NOMO-1 treated with DMSO at 0.1 percent for 48 hours (cell line): ENCODE measurements at regions not wholly inside any gene's neighbourhood (a gene's known extent, or its start where the extent isn't known, plus 50 kb on each side); places are given as distances from the start of the nearest gene placed in this dataset.

Experiments used
- DNase-seq: peaks from one replicate; lab custom pipeline; 2025; ENCODE audit not compliant: unreplicated experiment; lab: John Stamatoyannopoulos, UW

GRCh38 chr9:108724122-108724521, 131.7 kb downstream of the ACTL7B start:
- no peak for DNase-seq

DNA sequence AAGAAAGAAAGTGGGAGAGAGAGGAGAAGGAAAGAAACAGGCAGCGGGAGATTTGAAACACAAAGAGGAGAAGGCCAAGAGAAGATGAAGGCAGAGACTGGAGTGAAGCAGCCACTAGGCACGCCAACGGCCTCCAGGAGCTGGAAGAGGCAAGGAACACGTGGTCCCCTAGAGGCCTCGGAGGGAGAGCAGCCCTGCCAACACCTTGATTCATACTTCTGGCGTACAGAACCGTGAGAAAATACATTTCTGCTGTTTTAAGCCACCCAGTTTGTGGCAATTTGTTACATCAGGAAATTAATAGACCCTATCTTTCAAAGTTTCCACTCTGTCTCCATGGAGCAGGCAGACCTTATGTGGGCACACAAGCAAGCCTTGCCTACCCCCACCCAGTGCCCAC, 133.4 kb downstream of the ACTL7B start:
- no peak for DNase-seq

DNA sequence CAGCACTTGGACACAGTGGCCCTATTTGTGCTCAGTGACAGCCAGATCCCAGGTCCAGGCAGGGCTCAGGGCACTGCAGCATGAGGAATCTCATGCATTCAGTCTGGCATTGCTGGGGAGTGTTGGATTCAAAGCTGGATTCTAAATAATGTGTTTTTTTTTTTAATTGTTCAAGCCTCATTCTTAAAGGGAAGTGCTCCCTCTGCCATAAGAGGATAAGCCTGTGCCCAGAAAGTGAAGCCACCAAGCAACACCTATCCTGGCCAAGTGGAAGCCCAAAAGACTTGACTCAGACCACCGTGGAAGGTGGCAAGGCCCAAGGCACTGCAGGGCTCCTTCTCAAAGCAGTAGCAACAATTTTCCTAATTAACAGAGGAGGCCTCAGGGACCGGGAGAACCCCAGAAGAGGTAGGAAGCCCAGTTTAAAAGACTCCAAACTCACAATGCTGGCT, 135.6 kb downstream of the ACTL7B start:
- DNase-seq, result peak; percentile 2

GRCh38 chr9:108710424-108710823, 145.4 kb downstream of the ACTL7B start:
- no peak for DNase-seq

DNA sequence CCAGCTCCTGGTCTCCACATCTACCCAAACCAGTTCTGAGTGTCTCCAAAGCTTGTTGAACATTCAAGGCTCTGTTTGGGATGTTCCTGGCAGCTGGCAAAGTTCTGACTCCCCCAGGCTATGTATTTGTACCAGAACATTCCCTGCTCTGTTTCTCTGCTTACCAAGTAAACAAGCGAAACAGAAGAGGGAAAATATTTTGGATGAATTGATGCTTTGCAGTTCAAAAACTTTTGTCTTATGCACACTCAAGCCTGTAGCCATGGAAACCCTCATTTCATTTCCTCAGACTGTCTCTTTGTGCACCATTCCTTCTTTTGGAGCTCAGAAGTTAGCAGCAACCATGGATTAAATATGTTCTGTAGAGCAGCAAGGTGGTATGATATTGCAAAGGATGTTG, 145.8 kb downstream of the ACTL7B start:
- no peak for DNase-seq

DNA sequence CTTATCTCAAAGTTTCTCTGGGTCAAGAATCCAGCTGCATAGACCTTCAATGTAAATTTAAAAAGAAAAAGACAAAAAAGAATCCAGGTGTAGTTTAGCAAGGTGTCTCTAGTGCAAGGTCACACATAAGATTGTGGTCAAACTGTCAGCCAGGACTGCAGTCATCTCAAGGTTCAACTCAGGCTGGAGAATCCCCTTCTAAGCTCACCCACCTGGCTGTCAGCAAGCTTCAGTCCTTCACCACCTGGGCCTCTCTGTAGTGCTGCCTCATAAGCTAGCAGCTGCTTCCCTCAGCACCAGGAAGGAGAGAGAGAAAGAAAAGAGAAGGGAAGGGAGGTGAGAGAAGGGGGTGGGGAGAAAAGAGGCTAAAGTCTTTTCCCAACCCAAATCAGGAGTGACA, 146.7 kb downstream of the ACTL7B start:
- DNase-seq, result no peak

DNA sequence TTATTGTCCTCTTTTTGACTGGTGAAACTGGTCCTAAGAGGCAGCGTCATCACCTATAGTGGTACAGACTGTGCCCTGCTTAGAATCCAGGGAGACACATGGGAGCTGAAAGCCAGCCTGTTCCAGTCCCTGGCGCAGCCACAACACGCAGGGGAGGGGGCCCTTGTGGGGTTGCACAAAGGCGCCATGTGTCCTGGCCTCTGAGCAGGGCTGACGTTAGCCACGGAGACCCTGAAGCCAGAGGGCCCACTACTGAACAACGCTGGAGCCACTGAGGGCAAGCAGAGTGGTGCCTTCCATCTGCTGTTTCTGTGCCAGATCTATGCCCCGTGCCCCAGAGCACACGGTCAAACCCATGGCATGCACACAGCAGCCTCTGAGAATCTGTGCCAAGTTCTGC, 147.3 kb downstream of the ACTL7B start:
- no peak for DNase-seq

DNA sequence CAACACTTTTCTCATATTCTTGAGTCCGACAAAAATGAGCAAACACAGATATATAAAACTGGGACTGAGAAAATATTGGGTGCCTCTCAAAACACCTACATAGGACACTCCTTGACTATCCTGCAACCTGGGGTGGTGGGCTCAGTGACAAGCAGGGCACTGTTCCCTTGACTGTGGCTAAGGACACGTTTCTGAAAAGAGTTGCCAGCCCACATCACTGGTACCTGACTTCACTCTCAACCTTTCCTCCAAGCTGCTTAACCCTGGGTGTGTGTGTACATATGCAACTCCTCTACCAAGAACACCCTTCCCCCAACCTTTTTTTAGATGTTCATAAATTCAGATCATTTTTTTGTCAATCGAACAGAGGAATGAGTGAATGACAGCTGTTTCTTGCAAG, 148.7 kb downstream of the ACTL7B start:
- DNase-seq, result no peak

GRCh38 chr9:108704156-108704852, 151.5 kb downstream of the ACTL7B start:
- DNase-seq, result no peak

DNA sequence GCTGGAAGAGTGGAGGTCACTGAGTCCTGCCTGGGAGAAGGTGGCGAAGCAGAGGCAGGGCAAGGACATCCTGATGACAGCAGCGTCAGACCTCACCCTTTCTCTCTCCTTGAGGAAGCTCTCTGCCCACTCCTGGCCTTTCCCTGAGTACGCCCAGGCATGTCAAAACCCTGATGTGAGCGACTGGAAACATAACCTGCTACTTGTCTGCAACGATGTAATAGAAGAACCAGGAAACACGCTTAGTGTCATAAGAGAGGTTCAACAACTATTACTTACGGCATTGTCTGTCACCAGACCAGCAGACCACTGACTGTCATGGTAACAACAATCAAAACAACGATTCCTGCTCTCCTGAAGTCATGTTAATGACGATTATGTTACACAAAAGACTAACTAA, 152.4 kb downstream of the ACTL7B start:
- DNase-seq, result no peak

DNA sequence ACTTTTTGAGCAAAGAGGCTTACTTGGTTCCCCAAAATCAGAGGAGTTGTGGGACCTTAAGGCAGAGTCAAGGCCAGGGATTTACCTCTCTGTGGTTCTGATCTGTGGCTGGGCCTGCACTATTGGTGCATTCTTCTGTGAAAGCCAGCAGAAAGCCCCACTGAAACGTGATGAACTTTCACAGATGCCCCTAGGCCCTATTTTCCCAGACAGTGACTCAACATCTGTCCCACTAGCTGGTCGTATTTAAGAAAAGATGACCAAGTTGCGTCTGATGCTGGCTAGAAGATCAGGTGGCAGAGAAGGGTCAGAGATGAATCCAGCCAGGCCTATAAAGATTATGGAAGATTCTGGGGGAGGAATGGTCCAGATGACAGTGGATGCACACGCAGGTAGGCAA, 153.1 kb downstream of the ACTL7B start:
- no peak for DNase-seq

- no peak for DNase-seq
These were observed 157.0 kb downstream of the ACTL7B start for GRCh38 chr9:108698801-108699200.

DNA sequence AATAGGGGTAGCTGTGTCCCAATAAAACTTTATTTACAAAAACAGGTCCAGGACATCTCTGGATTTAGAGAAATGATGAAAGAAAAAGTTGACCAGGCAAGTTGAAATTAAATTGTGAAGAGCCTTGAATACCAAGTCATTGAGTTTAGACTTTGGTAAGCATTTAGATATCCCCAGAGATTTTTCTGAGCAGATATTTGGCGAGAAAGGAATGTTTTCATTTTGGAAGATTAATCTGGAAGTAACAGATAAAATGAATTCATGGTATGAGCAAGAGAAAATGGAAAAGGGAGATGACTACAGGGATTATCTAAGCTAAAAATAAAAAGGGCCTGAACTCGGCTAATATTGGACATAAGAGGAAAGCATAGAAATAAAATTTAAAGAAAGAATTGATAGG, 157.6 kb downstream of the ACTL7B start:
- no peak for DNase-seq

DNA sequence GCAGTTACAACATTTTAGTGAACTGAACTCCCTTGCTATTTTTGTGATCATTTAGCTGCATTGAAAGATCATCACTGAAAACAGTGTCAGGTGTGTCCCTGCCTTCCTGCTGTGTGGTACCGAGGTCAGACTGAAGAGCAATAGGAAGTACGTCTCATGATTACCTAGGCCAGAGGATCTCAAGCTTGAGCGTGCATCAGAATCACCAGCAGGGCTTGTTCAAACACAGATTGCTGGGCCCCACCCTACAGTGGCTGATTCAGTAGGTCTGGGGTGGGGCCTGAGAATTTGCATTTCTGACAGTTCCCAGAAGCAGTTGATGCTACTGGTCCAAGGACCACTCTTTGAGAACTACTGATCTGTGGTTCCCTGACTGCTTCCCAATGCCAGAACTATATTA, 159.6 kb downstream of the ACTL7B start:
- no peak for DNase-seq

DNA sequence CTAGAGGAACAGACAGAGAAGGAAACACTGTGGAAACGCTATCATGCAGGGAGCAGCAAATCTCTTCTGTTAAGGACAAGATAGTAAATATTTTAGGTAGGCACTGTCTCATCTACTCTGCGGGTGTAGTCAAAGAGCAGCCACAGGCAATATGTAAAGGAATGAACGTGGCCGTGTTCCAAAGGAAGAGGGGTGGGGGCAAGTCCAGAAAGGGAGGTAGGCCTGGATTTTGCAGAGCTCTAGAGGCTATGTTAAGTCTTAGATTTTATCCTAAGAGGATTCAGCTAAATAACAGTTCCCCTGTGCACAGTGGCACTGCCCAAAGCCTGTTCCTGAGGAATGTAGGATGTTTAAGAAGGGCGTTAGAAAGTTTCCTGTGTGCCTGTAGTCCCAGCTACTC, 161.6 kb downstream of the ACTL7B start:
- DNase-seq, result no peak

GRCh38 chr9:108691614-108692013, 164.2 kb downstream of the ACTL7B start:
- no peak for DNase-seq

DNA sequence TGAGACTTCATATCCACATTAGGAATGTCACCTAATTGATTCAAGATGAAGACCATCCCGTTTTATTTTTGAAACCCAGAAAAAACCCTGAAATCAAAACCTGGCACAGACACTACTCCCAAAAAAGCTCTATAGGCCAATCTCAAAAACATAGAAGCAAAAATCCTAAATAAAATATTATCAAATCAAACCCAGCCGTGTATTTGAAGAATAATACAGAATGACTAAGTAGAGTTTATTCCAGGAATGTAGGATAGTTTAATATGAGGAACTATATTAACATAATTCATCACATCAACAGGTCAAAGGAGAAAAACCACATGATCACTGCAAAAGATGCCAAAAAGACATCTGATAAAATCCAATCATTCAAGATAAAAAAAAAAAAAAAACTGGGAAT, 167.1 kb downstream of the ACTL7B start:
- DNase-seq, result no peak

GRCh38 chr9:108688051-108688450, 167.7 kb downstream of the ACTL7B start:
- no peak for DNase-seq

DNA sequence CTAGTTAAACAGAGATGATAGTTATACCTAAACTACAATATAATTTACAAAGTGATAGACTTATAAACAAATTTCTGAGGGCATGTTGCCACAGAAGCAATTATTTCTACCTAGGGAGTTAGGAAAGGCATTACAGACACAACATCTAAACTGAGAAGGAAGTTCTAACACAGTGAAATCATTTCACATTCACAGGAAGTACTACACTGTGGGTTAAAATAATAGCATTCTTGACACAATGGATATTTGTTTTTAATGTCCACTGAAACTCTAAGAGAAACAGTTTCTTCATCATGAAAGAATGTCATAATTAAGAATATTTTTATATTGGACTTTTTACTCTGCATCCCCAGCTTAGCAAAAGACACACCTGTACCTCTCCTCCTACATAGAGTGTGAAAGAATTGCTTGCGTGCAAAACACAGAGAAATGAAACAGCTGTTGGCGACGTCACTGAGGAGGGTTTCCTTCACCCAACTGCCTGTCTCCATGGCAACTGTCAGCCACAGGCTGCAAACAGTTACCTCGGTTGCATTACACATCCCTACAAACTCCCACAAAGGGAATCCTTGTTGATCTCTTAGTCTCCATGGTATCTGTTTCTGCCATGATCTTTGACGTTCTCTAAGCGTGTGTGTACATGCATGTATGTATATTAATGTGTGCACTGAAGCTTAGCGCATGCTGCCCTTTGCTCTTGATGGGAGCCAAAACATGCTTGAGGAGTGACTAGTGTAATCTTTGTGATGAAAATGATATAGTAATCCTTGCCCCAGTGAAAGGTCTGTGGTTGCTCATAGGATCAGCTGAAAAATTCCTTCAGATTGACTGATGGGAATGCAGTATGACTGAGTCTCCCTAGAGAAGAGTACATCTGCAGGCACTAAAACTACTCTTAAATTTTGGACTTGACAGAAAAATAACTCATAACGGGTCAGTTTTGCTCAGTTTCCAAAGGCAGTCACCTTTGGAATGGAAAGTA, 168.5 kb downstream of the ACTL7B start:
- no peak for DNase-seq

- no peak for DNase-seq
These were observed 171.3 kb downstream of the ACTL7B start for GRCh38 chr9:108684288-108685025.

DNA sequence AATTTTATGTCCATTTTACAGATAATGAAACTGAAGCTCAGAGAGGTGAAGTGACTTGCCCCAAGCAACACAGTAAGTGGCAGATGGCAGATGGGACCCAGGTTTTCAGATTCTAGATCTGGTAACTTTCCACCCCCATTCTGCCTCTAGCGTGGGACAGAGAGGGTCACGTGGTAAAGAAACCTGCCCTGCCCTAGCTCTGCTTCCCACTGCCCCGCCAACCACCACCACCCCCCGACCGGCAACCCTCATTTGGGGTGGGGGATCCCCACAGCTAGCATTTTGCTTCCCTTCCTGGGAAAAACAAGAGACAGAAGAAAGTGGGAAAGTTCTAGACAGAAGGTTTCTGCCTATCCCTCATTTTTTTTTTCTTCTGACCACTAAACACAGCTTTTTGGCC, 172.5 kb downstream of the ACTL7B start:
- no peak for DNase-seq
